LNCAP (cell line): ENCODE measurements at regions not wholly inside any gene's neighbourhood (a gene's known extent, or its start where the extent isn't known, plus 50 kb on each side); places are given as distances from the start of the nearest gene placed in this dataset.
A peak's percentile ranks its signal among the peaks of the same experiment; 100 is the strongest.

Source experiments
- TF ChIP-seq, protein P1 (sequence below): fragments of 450-650 bp; IDR thresholded peaks from 2 replicates; pipeline ENCODE4 v1.5.1; 2017; ENCODE audit warnings: mild to moderate bottlenecking

DNA sequence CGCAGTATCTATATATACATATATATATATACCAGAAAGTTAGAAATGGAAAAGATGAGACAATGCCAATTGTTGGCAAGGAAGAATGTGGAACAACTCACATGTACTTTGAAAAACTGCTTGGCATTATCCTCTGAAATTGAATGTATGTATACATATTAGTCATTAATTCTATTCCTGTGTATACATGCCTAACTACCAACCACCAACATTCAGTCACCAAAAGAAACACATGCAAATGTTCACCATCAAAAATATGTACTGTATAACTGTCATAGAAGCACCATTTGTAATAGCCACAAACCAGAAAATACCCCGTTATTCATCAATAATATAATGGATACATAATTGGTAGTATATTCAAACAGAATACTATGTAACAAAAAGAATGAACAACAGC, 330.2 kb upstream of the GRAMD2B start:
- TF ChIP-seq, protein P1, sequence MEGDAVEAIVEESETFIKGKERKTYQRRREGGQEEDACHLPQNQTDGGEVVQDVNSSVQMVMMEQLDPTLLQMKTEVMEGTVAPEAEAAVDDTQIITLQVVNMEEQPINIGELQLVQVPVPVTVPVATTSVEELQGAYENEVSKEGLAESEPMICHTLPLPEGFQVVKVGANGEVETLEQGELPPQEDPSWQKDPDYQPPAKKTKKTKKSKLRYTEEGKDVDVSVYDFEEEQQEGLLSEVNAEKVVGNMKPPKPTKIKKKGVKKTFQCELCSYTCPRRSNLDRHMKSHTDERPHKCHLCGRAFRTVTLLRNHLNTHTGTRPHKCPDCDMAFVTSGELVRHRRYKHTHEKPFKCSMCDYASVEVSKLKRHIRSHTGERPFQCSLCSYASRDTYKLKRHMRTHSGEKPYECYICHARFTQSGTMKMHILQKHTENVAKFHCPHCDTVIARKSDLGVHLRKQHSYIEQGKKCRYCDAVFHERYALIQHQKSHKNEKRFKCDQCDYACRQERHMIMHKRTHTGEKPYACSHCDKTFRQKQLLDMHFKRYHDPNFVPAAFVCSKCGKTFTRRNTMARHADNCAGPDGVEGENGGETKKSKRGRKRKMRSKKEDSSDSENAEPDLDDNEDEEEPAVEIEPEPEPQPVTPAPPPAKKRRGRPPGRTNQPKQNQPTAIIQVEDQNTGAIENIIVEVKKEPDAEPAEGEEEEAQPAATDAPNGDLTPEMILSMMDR: no peak

DNA sequence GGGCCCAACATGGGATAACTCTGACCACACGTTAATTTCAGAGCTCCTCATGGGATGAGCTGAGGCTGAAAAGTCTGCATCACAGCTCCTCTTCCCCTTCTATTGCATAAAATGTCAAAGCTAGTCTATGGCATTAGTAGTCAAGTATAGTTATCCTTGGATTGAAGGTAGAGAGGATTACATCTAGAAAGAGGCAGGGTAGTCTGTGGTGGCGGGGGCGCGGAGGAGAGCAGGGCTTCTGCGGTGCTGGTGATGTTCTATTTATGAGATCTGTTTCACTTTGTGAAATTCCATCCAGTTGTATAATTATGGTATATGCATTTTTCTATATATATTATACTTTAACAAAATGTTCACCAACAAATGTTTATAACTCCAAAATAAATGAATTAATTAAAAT, 329.5 kb upstream of the GRAMD2B start:
- TF ChIP-seq, protein P1: no peak

DNA sequence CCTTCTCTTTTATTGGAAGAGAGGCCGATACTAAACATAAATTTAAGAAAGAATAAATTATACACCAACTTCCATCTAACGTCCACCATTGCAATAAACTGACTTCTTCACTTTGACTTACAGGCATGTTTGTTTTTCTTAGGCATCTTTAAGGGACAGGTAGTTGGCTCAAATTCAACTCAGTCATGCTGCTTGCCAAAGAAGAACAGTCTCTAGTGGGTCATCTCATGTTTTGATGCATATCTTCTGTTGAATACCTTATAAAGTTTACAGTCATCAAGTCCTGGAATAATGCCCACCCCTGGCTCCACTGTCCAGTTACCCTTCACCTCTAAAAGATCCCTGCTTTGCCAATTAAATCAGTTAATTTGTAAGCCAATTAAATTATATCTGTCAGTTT, 328.2 kb upstream of the GRAMD2B start:
- TF ChIP-seq, protein P1: no peak

DNA sequence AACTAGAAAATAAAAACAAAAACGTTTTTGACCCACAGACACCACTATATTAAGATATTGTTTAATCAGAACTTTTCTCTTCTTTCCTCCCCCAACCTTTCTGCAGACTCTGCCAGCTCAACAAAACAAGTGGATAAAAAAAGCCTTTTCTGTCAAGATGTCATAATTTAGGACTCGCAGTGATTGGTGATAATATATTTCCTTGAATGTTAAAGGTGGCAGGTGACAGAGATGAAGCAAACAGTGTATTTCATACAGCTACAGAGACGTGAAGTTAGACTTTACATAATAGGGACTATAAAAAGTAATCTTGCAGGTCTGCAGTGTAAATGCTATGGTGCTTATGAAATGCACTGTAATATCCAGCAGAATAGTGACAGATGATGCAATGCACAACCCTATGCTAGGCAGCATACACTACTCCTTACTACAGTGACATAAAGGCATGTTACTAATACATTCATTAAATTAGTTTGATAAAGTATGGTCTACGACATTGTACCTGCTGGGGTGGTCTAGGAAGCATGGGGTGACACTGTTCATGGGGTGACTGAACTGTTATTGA, 326.7 kb upstream of the GRAMD2B start:
- TF ChIP-seq, protein P1: no peak

DNA sequence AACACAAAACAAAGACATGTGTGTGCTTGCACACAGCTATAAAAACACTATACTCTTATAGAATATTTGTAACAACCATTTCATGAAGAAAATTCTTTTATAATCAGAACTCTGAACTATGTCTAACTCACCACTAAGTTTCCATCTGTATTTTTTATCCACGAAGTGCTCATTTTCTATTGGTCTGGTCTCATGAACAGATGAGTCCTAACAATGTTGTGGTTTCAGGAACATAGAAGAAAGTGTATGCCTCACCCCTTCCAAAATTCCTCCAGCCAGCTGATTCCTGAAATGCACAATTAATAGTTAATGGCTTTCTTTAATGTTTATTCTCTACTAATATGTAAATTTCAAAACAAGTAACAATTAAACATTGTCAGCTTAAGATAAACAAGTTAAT, 325.3 kb upstream of the GRAMD2B start:
- TF ChIP-seq, protein P1: no peak

DNA sequence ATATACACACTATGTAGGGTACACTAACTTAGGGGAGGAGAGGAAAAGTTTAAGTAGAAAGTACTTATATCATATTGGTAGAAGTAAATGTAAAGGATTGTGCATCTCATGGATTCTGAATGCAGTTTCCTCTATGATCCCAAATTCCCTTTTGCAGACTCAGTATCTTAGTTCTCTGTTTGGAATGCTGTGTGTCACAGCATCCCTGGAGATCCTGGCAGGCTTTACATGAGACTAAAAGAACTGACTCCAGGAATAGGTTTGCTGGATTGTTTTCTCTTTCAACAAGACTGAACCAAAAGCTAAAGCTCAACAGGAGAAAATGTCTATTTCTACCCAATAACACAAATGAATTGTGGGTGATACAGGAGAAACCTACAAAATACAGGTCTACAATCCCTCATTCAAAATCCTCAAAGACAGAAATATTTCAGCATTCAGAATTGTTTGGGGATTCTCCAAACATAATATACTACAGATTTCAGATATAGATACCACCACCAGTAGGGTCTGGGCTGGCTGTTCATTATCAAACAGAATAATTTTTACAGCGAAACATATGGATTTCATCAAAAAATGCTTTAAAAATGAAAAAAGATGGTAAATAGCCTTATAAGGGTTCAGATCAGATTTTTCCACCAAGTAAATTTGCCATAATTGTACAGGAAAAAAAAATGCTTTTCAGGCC, 324.7 kb upstream of the GRAMD2B start:
- TF ChIP-seq, protein P1: no peak

DNA sequence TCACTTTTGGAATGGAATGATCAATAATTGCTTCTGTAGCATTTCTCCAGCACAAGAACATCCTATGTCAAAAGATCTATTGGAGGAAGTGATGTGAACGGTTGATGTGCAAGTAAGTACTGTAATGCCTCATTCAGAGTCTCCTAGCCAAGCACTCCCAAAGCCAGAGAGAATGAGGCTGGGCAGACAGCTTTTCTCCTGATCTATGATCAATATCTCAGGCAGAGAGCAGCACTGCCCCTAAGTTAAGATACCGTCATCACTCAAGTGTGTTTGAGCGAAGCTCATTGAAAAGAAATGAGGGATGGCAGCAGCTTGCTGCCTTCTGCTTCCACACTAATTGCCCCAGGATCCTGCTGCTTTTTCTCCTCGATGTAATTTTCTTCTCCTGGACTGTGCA, 324.1 kb upstream of the GRAMD2B start:
- TF ChIP-seq, protein P1: no peak

DNA sequence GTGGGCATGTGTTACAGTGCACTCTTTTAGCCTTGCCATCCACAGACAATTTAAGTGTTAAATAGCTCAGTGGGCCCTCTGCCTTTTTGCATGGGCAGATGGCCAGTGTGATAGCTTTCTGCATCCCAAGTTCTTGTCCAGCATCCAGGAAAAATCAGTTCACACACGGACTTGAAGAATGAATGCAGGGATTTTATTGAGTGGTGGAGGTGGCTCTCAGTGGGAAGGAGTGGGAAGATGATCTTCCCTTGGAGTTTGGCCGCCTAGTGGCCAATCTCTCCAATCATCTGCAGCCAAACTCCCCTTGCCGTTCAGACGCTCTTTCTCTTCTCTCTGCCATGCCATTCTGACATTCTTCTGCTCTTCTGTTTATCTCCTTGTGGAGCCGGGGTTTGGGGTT, 322.4 kb upstream of the GRAMD2B start:
- TF ChIP-seq, protein P1: peak; percentile 58
